ENCODE measurements at regions not wholly inside any gene's neighbourhood (a gene's known extent, or its start where the extent isn't known, plus 50 kb on each side); places are given as distances from the start of the nearest gene placed in this dataset.

DNA sequence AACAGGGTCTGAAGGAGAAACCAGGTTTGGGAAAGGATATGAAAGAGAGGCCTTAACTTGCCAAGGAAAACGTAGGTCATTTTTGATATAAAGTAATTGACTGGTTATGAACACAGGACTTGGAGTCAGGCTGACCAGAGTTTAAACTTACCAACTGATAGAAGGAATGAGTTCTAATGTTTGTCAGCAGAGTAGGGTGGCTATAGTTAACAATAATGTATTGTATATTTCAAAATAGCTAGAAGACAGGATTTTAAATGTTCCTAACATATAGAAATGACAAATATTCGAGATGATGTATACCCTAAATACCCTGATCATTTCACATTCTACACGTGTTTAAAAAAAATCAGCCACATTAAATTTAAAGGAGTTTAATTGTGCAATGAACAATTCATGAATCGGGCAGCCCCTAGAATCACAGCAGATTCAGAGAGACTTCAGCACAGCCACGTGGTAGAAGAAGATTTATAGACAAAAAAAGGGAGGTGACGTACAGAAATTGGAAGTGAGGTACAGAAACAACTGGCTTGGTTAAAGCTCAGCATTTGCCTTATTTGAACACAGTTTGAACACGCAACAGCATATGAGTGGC is 52.5 kb upstream of the PLEKHG7 start:
- no peak for DNase-seq (ENCODE audit: low read depth in 4 of 4, low spot score in 3 of 4)

DNA sequence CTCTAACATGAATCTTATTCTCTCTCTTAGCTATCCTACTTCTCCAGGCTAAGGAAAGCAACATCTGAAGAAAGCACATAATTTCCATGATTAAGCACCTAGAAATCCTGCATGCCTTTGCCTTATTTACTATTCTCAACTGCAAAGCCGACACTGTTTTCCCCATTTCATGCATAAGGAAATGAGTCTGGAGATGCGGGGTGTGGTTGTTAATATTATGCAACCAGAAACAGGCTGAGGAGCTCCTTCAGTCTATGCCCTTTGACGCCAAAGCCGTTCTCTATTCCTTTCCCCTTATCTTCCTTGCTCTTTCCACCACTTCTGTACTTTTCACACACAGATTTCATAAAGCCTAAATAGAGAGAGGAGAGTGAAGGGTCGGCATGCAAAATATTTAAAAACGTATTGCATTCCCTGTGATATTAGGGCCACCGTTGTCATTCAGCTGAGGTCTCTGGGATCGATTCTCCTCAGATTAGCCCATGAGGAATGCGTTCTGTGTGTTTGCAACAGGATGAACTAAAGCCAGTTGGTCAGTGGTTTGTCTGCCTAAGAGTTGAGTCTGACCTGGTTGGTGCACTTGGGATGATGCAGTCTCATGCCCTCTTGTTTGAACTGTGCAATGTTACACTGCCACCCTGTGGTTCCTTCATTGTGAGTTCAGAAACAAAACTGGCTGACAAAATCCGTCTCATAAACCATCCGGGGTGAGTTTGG is 53.1 kb upstream of the PLEKHG7 start:
- peak; percentile 32 to 57 (median 52) for DNase-seq (ENCODE audit: low read depth in 4 of 4, low spot score in 3 of 4)

DNA sequence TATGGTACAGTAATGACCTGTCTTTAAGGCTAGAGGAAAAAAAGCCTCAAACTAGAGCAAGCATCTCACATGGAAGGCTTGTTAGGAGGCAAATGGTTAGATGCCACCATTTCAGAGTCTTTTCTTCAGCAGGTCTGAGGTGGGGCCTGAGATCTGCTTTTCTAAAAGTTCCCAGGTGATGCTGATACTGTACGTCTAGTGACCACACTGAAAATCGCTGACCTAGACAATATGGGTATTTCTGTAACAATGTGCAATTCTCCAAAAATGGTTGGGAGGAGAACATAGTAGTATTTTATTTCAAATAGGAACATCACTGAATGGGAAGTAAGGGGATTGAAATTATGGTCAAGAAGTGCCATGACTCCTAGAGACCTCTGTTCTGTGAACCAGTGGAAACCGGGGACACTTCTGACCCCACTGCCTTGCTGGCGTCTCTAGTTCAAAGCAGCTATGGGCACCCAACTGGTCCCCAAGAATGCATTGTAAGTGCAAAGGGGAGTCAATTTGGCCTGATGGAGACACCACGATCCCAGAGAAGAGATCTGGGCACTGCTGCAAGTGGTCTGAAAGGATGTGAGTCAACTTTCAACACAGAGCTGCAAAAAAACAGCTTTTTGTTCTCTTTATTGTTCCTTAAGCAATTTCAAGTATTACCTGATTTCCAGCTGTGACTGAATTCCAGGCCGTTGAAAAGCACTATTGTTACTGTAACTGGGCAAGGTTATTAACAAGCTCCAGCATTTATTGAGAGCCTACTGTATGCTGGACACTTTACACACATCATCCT is 54.4 kb upstream of the PLEKHG7 start:
- DNase-seq (ENCODE audit: low read depth in 4 of 4, low spot score in 3 of 4), result no peak

DNA sequence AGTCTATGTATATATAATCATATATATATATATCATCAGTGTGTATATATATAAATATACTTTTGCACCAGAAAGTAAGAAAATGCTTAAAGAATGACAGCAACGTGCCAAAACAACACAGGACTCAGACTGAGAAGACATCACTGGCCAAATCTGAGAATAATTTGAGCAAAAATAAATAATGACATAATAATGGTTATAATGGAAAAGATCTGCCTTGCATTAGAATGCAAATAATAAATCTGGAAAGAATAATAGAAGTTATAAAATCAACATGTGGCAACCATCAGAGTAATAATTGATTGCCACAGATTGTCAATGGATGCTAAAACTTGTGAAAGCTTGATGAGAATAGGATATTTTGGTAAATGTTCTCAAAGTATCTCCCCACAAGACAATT is 61.5 kb upstream of the PLEKHG7 start:
- DNase-seq (ENCODE audit: low read depth in 4 of 4, low spot score in 3 of 4), result no peak

DNA sequence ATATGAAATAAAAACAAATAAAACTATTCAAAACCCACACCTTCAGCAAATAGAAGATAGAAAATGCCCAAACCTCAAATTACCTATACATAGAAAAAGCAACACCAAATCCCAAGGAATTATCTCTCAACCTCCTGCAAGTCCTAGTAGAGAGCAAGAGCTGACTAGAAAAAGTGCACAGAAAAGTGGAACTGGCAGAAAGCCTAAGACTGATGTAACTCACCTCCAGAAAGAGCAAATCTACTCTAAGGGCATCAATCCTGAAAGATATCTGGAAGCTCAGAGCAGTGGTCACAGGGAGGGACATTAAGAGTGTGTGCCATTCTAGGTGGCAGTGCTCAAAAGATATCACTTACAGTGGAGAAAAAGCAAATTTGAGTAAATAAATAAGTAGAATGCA is 62.1 kb upstream of the PLEKHG7 start:
- no peak for DNase-seq (ENCODE audit: low read depth in 4 of 4, low spot score in 3 of 4)

DNA sequence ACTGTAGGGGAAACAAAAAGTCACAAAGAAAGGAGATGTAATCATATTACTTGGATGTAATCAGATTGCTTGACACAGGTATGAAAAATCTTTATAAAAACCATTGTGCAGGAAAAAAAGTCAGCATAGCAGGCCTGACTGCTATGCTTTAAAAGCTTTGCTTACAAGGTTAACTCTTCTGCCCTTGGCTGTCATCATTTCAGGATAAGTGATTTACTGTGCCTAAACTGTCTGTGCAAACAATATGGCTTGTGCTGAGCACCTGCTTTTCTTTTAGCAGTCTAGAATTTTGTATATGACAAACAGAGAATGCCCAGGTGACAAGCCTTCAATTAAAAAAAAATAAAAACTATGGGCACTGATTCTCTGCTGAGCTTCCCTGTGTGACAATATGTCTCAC is 63.8 kb upstream of the PLEKHG7 start:
- DNase-seq (ENCODE audit: low read depth in 4 of 4, low spot score in 3 of 4), result no peak

DNA sequence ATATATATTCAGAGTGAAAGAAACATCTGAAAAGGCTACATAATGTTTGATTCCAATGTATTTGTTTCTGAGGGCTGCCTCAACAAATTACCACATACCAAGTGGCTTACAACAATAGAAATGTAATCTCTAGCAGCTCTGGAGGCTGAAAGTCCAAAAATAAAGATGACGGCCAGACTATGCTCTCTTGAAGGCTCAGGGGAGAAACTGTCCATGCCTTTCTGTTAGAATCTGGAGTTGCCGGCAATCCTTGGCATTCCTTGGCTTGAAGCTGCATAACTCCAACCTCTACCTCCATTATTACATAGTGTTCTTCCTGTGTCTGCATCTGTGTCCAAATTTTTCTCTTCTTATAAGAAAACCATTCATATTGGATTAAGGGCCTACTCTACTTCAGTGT is 68.1 kb upstream of the PLEKHG7 start:
- DNase-seq (ENCODE audit: low read depth in 4 of 4, low spot score in 3 of 4), result no peak

DNA sequence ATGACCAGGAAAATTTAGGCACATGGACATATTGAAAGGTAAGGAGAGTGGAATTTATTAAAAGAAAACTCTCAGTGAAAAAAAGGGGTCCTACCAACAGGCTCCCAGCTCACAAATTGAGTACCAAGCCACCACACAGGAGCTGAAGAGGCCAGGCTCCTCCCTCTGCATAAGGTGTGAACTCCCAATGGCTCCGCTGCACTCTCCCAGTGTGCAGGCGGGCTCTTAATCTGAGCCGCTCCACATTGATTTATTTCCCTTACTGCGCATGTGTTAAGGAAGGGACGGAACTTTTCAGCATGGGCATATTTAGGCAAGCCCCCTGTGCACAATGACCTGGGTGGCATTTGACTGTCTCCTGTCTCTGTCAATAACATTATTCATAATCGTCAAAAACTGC is 68.6 kb upstream of the PLEKHG7 start:
- DNase-seq (ENCODE audit: low read depth in 4 of 4, low spot score in 3 of 4), result no peak

DNA sequence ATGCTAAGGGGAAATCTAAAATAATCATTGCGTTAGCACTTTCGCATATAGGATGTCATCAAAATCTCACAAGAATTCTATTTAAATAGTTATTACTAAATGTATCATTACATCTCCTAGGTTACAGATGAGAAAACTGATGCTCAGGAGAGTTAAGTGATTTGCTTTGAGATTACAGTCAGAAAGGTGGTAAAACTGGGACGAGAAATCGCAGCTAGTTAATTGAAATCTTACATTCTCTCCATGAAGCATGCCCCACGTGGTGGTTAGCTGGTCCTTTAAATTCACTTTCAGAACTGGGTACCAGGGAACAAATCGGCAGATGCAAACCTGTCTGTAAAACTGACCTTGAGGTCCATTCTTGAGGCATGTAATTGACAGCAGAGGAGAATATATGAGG is 71.8 kb upstream of the PLEKHG7 start:
- no peak for DNase-seq (ENCODE audit: low read depth in 4 of 4, low spot score in 3 of 4)

DNA sequence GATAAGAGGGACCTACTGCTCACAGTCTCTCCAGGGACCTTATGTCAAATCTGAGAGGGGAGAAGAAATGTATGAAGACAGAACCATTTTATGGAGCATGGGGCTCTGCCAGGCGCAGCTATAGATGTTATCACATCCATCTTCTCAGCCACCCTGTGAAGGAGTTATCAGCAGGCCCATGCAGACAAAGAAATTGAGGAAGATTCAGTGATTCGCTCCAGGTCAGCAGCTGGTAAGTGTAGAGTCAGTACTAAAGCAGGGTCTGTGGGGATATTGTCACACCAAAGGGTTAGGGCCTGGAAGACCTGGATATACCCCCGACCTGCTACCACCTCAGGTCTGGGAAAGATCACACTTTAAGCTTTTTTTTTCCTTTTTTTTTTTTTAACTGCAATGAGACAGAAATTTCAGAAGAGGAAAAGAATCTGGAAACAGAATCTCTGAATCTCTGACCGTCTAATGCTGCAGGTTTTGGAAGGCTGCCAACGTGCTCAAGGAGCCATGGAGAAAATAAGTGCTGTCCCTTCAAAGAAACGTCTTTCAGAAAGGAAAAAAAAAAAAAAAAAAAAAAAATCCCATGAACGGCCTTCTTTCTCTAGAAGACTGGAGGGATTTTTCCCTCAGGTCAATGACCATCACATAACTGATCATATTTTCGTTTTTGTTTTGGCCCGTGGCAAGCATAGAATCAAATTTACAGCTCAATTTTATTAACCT is 73.3 kb upstream of the PLEKHG7 start:
- peak; percentile 20 to 58 (median 45) for DNase-seq (ENCODE audit: low read depth in 4 of 4, low spot score in 3 of 4)

DNA sequence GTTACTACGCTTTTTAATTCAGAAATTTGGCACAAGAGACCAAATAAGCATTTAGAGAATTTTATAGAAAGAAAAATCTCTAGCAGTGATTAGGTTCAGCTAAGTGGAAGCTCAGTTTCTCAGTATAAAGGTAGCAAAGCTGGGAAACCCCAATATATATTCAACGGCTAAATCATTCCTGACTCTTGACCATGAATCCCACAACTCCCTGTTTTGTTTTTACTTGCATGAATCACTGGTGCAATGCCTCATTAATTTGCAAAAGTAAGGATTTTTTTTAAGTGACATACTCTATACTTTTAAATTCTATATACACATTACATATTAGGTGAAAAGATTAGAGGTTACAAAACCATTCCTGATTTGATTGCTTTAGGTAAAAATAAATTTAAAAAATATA is 74.3 kb upstream of the PLEKHG7 start:
- no peak for DNase-seq (ENCODE audit: low read depth in 4 of 4, low spot score in 3 of 4)

DNA sequence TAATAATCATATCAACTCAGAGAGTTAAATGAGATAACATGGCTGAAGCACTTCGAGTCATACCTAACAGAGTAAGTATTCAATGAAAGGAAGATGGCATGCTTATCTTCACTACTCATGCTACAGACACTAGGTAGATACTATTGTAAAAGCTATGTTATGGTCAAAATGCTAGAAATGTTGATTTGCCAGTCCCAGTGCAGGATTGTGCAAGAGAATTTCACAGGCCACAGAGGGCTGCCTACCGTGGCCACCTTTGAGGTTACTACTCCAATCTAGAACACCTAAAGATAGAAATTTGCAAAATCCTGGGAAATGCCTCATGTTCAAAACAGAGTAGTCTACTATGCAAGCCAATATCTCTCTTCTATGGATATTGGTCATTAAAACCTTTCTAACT is 75.3 kb upstream of the PLEKHG7 start:
- DNase-seq (ENCODE audit: low read depth in 4 of 4, low spot score in 3 of 4), result no peak

DNA sequence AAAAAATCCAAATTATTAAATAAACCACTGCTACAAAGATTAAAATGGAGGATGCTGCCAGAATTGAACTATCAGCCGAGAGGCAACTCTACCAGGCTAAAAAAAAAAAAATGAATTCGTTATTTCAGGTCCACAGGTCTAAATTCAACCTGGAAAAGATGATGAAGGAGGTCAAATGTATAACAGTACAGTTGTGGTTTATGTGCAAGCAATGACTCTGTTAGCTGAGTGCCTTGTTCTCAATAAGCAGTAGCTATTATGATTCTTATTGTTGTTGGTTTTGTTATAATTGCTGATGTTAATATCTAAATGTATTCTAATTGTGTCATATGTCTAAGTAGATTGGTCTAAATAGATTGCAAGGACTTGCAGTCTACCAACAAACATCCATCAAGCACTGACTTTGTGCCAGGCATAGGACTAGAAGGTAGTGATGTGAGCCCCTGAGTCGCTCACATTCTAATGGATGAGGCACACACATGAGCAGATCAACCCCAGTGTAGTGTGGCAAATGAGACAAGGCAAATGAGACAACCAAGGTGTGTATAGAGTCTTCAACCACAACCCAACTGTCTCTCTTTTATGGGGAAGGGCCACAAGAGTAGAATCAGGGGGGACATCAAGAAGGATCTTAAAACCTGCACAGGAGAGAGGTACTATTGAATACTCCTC is 77.0 kb upstream of the PLEKHG7 start:
- no peak for DNase-seq (ENCODE audit: low read depth in 4 of 4, low spot score in 3 of 4)

DNA sequence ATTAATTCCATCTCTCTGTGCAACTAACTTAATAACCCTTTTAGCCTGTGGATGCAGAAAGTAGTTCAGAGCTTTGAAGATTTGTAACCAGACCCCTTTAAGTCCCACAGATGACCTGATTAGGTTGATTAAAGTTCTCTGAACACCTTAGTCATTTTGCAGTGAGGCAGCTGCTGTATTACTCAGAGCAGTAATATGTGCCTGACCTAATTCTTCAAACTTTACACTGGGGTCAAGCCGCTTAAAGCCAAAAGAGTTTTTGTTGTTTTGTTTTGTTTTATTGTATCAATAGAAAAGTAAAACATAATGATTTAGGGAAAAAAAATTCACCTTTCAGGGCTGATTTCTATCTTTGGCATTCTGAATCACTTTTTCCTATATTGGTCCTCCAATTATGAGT is 78.6 kb upstream of the PLEKHG7 start:
- no peak for DNase-seq (ENCODE audit: low read depth in 4 of 4, low spot score in 3 of 4)

DNA sequence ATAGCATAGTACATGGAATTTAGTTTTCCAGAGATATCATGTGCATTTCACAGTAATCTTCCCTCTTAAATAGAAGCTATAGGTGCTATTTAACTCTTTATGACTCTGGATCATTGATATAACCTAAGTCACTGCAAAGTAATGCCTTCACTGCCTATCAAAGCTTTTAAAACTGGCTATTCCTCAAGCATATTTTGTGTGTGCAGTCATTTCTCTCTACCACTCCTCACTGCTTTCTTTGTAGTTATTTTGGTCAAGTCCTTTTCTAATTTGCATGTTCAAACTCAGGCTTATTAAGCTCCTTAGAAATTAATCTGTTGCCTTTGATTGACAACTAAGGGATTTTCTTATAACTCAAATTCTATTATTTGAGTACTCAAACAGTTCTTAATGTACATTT is 79.4 kb upstream of the PLEKHG7 start:
- no peak for DNase-seq (ENCODE audit: low read depth in 4 of 4, low spot score in 3 of 4)

DNA sequence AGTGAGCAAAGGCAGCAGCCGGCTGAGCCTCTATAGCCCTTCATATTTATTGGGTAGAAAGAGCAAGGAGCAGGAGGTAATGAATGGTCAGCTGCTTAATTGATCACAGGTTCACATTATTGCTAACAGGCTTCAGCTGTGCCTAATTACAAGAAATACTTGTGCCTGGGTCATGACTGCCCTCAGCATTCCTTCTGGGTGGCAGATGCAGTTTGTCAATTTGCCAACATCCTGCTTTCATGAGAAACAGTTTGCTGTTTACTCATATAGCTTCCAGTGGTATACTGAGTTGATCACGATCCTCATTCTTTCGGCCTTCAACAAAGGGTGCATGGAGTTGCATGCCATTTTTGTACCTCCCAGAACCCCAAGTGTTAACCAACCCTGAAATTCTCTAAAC is 81.0 kb upstream of the PLEKHG7 start:
- no peak for DNase-seq (ENCODE audit: low read depth in 4 of 4, low spot score in 3 of 4)

DNA sequence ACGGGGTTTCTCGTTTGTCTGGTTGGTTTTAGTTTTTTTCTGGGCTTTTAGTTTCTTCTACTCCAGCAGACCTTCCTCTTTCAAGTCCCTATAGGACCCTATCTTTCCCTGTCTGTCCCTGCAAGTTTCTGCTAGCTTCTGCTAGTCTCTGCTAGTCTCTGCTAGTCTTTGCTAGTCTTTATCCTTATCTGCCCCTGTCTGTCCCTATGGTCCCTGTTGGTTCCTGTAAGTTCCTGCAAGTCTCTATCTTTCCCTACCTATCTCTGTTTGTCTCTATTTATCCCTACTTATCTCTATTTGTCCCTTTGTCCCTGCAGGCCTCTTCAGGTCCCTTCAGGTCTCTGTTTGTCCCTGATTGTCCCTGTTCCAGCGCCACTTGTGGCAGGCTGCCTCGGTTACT is 81.5 kb upstream of the PLEKHG7 start:
- DNase-seq (ENCODE audit: low read depth in 4 of 4, low spot score in 3 of 4), result no peak

DNA sequence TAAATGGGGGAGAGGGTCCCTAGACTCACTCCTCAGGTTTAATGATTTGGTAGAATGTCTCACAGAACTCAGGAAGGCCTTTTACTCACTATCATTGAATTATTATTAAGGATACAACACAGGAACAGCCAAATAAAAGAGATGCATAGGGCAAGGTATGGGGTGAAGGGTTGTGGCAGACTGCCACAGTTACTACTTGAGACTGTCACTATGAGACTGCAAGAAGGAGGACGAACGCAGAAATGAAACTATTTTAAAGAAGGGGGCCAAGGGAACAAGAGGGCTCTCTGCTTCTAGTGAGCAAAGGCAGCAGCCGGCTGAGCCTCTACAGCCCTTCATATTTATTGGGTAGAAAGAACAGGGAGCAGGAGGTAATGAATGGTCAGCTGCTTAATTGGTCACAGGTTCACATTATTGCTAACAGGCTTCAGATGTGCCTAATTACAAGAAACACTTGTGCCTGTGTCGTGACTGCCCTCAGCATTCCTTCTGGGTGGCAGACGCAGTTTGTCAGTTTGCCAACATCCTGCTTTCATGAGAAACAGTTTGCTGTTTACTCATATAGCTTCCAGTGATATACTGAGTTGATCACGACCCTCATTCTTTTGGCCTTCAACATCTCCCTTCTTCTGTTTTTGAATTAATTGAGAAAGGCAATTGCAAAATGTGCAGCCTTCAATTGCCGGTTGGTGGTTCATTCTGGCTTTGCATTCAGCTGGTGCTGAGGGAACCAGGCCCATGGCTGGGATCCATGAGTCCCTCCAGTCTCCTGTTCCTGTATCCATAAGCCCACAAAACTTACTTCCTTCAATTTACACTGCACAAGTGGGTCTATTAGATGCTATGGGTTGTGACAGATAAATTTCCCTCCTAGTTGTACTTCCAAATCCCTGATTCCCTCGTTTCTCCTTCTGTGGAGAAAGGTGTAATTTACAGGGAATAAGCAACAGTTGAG is 82.8 kb upstream of the PLEKHG7 start:
- DNase-seq (ENCODE audit: low read depth in 4 of 4, low spot score in 3 of 4), result no peak

DNA sequence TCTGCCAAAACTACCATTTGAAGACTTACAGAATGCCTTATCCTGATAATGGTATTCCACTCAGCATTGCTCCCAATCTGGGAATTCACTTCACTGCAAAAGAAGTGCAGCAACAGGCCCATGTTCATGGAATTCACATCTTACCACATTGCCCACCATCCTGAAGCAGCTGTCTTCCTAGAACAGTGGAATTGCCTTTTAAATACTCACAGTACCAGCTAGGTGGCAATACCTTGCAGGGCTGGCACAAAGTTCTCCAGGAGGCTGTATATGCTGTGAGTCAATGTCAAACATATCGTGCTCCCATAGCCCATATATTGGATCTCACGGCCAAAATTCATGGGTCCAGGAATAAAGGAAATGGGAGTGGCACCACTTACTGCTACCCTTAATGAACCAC is 83.8 kb upstream of the PLEKHG7 start:
- no peak for DNase-seq (ENCODE audit: low read depth in 4 of 4, low spot score in 3 of 4)

DNA sequence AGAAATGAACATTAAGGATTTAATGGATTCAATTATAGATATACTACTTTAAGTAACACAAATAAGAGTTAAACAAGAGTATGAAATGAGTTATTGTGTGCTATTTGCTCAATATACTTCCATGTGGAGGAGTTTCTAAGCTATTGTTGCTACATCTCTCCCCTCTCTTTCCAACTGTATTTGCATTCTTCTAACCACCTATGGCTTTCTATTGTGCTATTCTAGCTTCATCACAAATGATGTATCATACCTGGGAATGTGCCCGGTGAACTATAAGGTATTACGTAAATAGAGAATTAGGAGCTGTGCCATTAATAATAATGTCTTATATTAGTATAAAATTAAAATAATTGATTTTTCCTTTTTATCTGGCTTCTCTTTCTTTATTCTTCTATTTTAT is 87.1 kb upstream of the PLEKHG7 start:
- DNase-seq (ENCODE audit: low read depth in 4 of 4, low spot score in 3 of 4), result no peak

All from right renal pelvis (tissue), 4 donors.